ENCODE measurements at regions not wholly inside any gene's neighbourhood (a gene's known extent, or its start where the extent isn't known, plus 50 kb on each side); places are given as distances from the start of the nearest gene placed in this dataset.

DNA sequence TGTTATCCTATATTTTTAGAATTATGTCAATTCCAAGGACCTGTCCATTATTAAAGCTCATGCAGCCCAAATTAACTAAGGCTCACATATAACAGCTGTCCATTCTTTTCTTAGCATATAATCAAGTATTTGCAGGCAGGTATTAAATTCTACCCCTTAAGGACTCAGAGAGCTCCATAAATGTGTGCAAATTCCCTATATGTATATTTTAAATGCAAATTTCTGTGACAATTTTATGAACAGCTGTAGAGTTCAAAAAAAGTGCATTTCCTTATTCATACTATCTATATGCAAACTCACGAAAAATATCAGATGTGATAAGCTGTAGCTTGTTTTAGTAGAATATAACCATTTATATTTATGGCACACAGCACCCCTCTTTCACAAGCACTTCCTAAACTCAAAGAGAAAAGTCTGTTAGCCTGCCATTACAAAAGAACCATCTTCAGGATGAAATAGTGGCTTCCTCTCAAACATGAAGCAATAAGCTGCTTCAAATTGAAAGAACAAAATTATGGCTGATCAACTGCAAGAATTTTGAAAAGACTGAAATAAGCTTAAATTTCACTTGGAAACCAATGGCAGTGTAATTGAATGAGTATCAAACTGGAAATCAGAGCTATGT lies 155.0 kb upstream of the REG3G start:
- Mint-ChIP-seq H3K4me1 (no peaks in the 10 kb centered on the region), H3K27me3 (ENCODE audit: low read depth) (no peaks in the 10 kb centered on the region), H3K4me3 (no peak overlapping the region), H3K9me3 (peaks cover 3% of the 10 kb centered on the region), H3K36me3 (ENCODE audit: low read depth) (no peaks in the 10 kb centered on the region), H3K27ac (ENCODE audit: unreplicated experiment) (no peak overlapping the region)
- TF ChIP-seq, protein P1, sequence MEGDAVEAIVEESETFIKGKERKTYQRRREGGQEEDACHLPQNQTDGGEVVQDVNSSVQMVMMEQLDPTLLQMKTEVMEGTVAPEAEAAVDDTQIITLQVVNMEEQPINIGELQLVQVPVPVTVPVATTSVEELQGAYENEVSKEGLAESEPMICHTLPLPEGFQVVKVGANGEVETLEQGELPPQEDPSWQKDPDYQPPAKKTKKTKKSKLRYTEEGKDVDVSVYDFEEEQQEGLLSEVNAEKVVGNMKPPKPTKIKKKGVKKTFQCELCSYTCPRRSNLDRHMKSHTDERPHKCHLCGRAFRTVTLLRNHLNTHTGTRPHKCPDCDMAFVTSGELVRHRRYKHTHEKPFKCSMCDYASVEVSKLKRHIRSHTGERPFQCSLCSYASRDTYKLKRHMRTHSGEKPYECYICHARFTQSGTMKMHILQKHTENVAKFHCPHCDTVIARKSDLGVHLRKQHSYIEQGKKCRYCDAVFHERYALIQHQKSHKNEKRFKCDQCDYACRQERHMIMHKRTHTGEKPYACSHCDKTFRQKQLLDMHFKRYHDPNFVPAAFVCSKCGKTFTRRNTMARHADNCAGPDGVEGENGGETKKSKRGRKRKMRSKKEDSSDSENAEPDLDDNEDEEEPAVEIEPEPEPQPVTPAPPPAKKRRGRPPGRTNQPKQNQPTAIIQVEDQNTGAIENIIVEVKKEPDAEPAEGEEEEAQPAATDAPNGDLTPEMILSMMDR (conservative IDR thresholded peaks at IDR 0.05): no peak
- DNase-seq (ENCODE audit: low read depth, low spot score): no peak

DNA sequence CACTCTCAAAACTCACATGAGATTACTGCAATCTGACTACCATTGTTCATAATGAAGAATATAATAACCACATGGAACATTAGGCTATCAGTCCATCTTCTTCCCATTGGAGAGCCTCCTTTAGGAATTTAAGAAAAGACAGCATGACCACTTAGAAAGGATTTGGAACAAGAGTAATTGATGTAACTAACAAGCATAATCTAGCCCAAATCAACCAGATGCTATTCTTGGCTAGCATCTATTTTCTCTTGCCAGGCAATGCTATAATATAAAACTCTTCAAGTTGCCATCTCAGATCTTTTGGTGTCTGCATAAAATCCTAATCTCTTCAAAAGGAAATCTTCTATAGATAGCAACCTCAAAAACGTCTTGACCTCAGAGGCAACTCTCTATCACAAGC lies 152.0 kb upstream of the REG3G start:
- TF ChIP-seq, protein P1 (conservative IDR thresholded peaks at IDR 0.05): no peak
- Mint-ChIP-seq H3K4me3 (no peak overlapping the region), H3K36me3 (ENCODE audit: low read depth) (no peaks in the 10 kb centered on the region), H3K27ac (ENCODE audit: unreplicated experiment) (no peak overlapping the region), H3K4me1 (no peaks in the 10 kb centered on the region), H3K27me3 (ENCODE audit: low read depth) (no peaks in the 10 kb centered on the region), H3K9me3 (peaks cover 3% of the 10 kb centered on the region)
- DNase-seq (ENCODE audit: low read depth, low spot score): no peak

DNA sequence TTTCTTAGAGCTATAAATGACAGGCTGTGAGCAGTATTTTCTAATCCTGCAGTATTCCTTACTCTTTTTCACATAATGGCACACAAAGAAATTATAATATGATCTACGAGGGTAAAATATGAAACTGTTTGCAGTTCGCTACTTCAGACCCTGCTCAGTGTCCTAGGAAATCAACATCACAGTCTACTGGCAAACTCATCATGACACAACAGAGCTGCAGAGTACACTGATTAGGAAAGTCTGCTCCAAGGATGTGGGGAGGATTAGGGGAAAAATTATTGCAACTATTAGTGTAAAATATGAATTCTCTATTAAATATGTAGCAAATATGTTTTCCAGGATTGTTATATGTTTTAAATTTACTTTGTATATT lies 149.2 kb upstream of the REG3G start:
- TF ChIP-seq, protein P1 (conservative IDR thresholded peaks at IDR 0.05): no peak
- H3K9me3 Mint-ChIP-seq: peaks cover 3% of the 10 kb centered on the region
- H3K36me3 Mint-ChIP-seq (ENCODE audit: low read depth): no peaks in the 10 kb centered on the region
- DNase-seq (ENCODE audit: low read depth, low spot score): no peak
- H3K27ac Mint-ChIP-seq (ENCODE audit: unreplicated experiment): no peak overlapping the region
- peaks cover 7% of the 10 kb centered on the region for H3K4me1 Mint-ChIP-seq
- no peak overlapping the region for H3K4me3 Mint-ChIP-seq
- no peaks in the 10 kb centered on the region for H3K27me3 Mint-ChIP-seq (ENCODE audit: low read depth)

DNA sequence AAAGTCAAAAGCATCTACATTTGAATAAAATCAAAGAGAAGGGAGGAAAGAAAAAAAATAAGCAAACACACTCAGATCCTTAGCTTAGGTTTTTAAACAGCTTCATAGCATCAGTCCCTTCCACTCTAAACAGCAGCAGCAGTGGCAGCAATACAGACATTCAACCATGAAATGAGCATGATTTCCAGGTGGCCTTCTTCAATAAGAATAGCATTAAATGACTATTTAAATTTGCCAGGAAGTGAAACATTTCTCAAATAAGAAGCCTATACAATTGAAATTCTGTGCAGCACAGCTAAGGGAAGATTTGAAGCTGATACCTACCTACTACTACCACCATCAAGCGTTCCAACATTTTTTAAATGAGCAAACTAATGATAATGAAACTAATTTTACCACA lies 138.1 kb upstream of the REG3G start:
- H3K4me3 Mint-ChIP-seq: no peak overlapping the region
- H3K27me3 Mint-ChIP-seq (ENCODE audit: low read depth): no peaks in the 10 kb centered on the region
- H3K36me3 Mint-ChIP-seq (ENCODE audit: low read depth): no peaks in the 10 kb centered on the region
- H3K27ac Mint-ChIP-seq (ENCODE audit: unreplicated experiment): no peak overlapping the region
- no peaks in the 10 kb centered on the region for H3K4me1 Mint-ChIP-seq
- TF ChIP-seq, protein P1 (conservative IDR thresholded peaks at IDR 0.05): no peak
- no peak for DNase-seq (ENCODE audit: low read depth, low spot score)
- H3K9me3 Mint-ChIP-seq: no peaks in the 10 kb centered on the region

DNA sequence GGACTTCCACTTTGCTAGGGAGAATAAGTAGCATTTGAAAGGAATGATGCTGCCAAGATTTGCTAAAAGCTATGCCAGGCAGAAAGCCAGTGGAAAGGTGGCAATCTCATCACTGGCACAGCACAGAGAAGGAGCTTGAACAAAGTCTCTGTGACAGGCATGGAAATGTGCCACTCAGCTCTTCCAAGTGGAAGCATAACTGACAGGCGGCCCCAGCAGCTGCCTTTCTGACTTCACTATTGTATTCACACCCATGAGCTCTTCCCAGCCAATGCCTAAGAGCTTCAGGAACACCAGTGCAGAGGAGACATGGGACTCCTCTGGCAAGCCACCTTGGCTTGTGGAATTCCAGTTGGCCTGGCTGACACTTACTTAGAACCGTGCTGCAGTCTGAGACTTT lies 134.6 kb upstream of the REG3G start:
- Mint-ChIP-seq H3K9me3 (peaks cover 3% of the 10 kb centered on the region), H3K27ac (ENCODE audit: unreplicated experiment) (no peak overlapping the region), H3K27me3 (ENCODE audit: low read depth) (no peaks in the 10 kb centered on the region), H3K4me3 (no peak overlapping the region), H3K36me3 (ENCODE audit: low read depth) (no peaks in the 10 kb centered on the region), H3K4me1 (peaks cover 11% of the 10 kb centered on the region)
- DNase-seq (ENCODE audit: low read depth, low spot score): no peak
- TF ChIP-seq, protein P1 (conservative IDR thresholded peaks at IDR 0.05): no peak

Measured in neural crest cell (in vitro differentiated cells).